Body of pancreas (tissue), 4 donors: ENCODE measurements at regions not wholly inside any gene's neighbourhood (a gene's known extent, or its start where the extent isn't known, plus 50 kb on each side); places are given as distances from the start of the nearest gene placed in this dataset.
"Not testable (repeated sequence)": the region's sequence is repeated elsewhere in the genome, so short reads cannot be mapped to it uniquely, and the experiment has no call there.

Experiments used
- POLR2A ChIP-seq, 3 donors: fragments of 450-650 bp; IDR thresholded peaks; one replicate each; pipeline ENCODE4 v1.6.1; 2016; ENCODE audit warnings: antibody characterized with exemption in 3 of 3, mild to moderate bottlenecking in 2 of 3
- TF ChIP-seq, protein P1 (sequence below), 7 experiments: fragments of 450-650 bp in 4 of 7; fragments of 200-600 bp in 3 of 7; sonication (generic) in 3 of 7; IDR thresholded peaks; one replicate each; pipeline ENCODE4 v1.5.1; 2016 to 2019; ENCODE audit warnings: antibody characterized with exemption in 7 of 7

- TF ChIP-seq, protein P1, sequence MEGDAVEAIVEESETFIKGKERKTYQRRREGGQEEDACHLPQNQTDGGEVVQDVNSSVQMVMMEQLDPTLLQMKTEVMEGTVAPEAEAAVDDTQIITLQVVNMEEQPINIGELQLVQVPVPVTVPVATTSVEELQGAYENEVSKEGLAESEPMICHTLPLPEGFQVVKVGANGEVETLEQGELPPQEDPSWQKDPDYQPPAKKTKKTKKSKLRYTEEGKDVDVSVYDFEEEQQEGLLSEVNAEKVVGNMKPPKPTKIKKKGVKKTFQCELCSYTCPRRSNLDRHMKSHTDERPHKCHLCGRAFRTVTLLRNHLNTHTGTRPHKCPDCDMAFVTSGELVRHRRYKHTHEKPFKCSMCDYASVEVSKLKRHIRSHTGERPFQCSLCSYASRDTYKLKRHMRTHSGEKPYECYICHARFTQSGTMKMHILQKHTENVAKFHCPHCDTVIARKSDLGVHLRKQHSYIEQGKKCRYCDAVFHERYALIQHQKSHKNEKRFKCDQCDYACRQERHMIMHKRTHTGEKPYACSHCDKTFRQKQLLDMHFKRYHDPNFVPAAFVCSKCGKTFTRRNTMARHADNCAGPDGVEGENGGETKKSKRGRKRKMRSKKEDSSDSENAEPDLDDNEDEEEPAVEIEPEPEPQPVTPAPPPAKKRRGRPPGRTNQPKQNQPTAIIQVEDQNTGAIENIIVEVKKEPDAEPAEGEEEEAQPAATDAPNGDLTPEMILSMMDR (IDR thresholded peaks at IDR 0.05), result not testable (repeated sequence)
- TF ChIP-seq POLR2A (IDR thresholded peaks at IDR 0.05), result not testable (repeated sequence)
Observed at GRCh38 chrX:27087176-27087575, 376.0 kb downstream of the PPP4R3C start.
